ENCODE measurements at regions not wholly inside any gene's neighbourhood (a gene's known extent, or its start where the extent isn't known, plus 50 kb on each side); places are given as distances from the start of the nearest gene placed in this dataset.

DNA sequence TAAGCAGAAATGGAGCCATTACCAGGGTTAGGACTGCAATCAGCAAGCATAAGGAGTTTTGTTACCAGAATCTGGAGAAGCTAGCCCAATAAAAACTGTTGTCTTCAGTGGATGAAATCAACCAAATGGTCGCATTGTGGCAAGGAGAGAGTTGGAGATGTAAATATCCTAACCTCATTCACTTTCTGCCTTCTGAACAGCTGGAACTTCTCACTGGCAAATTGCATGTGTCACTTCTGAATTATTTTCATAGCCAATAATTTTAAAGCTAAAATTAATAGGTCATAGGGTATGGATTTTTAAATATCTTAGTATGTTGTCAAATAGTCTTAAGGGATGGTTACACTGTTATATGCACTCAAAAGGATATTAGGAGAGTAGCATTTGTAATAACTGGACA, 121.6 kb downstream of the SUCNR1 start:
- TF ChIP-seq, protein P1, sequence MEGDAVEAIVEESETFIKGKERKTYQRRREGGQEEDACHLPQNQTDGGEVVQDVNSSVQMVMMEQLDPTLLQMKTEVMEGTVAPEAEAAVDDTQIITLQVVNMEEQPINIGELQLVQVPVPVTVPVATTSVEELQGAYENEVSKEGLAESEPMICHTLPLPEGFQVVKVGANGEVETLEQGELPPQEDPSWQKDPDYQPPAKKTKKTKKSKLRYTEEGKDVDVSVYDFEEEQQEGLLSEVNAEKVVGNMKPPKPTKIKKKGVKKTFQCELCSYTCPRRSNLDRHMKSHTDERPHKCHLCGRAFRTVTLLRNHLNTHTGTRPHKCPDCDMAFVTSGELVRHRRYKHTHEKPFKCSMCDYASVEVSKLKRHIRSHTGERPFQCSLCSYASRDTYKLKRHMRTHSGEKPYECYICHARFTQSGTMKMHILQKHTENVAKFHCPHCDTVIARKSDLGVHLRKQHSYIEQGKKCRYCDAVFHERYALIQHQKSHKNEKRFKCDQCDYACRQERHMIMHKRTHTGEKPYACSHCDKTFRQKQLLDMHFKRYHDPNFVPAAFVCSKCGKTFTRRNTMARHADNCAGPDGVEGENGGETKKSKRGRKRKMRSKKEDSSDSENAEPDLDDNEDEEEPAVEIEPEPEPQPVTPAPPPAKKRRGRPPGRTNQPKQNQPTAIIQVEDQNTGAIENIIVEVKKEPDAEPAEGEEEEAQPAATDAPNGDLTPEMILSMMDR (IDR thresholded peaks at IDR 0.05; ENCODE audit: low read length) = no peak
- TF ChIP-seq EZH2phosphoT487 (IDR thresholded peaks at IDR 0.05; ENCODE audit: low read length) = no peak

Measured in MM.1S (cell line).